ENCODE measurements at regions not wholly inside any gene's neighbourhood (a gene's known extent, or its start where the extent isn't known, plus 50 kb on each side); places are given as distances from the start of the nearest gene placed in this dataset.

GRCh38 chr11:113584371-113584770, 109.2 kb upstream of the DRD2 start:
- no peak overlapping the region for H3K9ac ChIP-seq (ENCODE audit: low read depth, low read length)
- H3K27ac ChIP-seq (ENCODE audit: low read depth, low read length) = no peak overlapping the region
- no peaks in the 10 kb centered on the region for H3K27me3 ChIP-seq (ENCODE audit: control insufficient read depth, insufficient read depth, low read length)
- H3K4me1 ChIP-seq (ENCODE audit: control insufficient read depth, insufficient read depth, low read length) = peaks cover 4% of the 10 kb centered on the region
- H3K9me3 ChIP-seq (ENCODE audit: control insufficient read depth, insufficient read depth, low read length) = no peaks in the 10 kb centered on the region
- H3K4me3 ChIP-seq (ENCODE audit: low read depth, low read length) = no peak overlapping the region
- no peaks in the 10 kb centered on the region for H3K36me3 ChIP-seq (ENCODE audit: control insufficient read depth, insufficient read depth, low read length)

DNA sequence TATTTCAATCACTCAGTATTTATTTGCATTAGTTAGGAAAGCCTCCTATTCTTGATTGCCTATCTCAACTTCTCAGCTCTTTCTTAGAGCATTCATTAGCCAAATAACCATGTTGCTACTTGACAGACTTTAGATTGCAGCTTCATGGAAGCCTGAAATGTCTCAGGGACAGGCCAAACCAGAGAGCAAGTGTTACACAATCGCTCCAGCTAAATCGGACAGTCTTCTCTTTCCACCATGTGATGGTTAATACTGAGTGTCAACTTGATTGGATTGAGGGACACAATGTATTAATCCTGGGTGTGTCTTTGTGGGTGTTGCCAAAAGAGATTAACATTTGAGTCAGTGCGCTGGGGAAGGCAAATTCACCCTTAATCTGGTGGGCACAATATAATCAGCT, 106.5 kb upstream of the DRD2 start:
- H3K27ac ChIP-seq (ENCODE audit: low read depth, low read length) = no peak overlapping the region
- H3K27me3 ChIP-seq (ENCODE audit: control insufficient read depth, insufficient read depth, low read length) = no peaks in the 10 kb centered on the region
- H3K9ac ChIP-seq (ENCODE audit: low read depth, low read length) = no peak overlapping the region
- H3K4me3 ChIP-seq (ENCODE audit: low read depth, low read length) = no peak overlapping the region
- no peaks in the 10 kb centered on the region for H3K9me3 ChIP-seq (ENCODE audit: control insufficient read depth, insufficient read depth, low read length)
- no peaks in the 10 kb centered on the region for H3K36me3 ChIP-seq (ENCODE audit: control insufficient read depth, insufficient read depth, low read length)
- peaks cover 26% of the 10 kb centered on the region for H3K4me1 ChIP-seq (ENCODE audit: control insufficient read depth, insufficient read depth, low read length)

DNA sequence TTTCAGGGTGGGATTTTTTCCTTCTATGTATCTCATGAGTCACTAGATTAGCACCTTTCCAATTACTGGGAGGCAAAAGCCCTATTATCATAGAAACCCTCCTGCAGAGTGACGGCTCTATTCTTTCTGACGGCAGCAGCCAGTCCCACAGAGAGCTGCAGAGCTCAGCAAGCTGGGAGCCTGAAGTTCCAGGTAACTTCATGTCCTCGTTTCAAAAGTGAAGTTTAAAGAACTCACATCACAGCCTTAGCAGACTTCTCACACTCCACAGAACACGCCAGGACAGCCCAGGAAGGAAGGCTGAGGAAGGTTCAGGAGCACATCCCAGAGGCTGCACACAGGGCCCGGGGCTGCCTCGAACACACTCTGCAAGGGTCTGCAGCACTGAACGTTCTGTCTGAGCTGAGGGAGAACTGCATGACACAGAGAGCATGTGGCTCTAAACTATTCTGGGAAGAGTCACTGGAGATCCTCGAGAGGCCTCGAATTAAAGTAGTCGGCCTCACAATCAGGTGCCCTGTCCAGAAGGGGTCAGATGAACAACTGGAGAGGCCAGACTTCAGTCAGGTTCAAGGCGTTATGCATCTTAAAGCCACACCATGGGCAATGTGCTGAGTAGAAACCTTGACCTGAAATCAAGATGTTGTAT, 104.2 kb upstream of the DRD2 start:
- Histone ChIP-seq H3K4me1 (ENCODE audit: control insufficient read depth, insufficient read depth, low read length) (peaks cover 26% of the 10 kb centered on the region), H3K27ac (ENCODE audit: low read depth, low read length) (peak overlapping the region; percentile 56), H3K36me3 (ENCODE audit: control insufficient read depth, insufficient read depth, low read length) (no peaks in the 10 kb centered on the region), H3K27me3 (ENCODE audit: control insufficient read depth, insufficient read depth, low read length) (no peaks in the 10 kb centered on the region), H3K4me3 (ENCODE audit: low read depth, low read length) (no peak overlapping the region), H3K9ac (ENCODE audit: low read depth, low read length) (no peak overlapping the region), H3K9me3 (ENCODE audit: control insufficient read depth, insufficient read depth, low read length) (no peaks in the 10 kb centered on the region)

DNA sequence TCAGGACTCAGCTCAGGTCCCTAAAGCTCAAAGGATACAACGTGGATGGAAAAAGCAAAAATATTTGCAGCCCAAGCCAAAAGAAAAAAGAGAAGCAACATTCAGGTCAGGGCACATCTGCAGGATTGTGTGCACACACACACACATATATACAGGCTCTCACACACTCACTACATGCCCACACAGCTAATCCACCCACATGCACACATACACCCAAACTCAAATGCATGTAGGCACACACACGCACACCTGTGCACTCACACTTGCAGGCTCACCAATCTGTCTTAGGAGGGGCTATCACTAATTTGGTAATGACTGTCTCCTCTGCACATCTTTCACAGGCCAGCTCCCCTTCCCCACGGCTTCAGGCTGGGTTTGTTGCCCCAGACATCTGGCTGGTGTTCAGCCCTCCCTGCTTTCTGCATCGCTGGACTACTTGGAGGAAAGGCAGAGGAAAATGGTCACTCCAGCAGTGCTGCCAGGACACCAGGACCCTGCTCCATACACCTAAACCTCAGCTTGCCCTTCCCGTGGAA, 103.6 kb upstream of the DRD2 start:
- Histone ChIP-seq H3K36me3 (ENCODE audit: control insufficient read depth, insufficient read depth, low read length) (no peaks in the 10 kb centered on the region), H3K27me3 (ENCODE audit: control insufficient read depth, insufficient read depth, low read length) (no peaks in the 10 kb centered on the region), H3K4me1 (ENCODE audit: control insufficient read depth, insufficient read depth, low read length) (peaks cover 26% of the 10 kb centered on the region), H3K27ac (ENCODE audit: low read depth, low read length) (peak overlapping the region; percentile 56), H3K4me3 (ENCODE audit: low read depth, low read length) (no peak overlapping the region), H3K9me3 (ENCODE audit: control insufficient read depth, insufficient read depth, low read length) (no peaks in the 10 kb centered on the region), H3K9ac (ENCODE audit: low read depth, low read length) (no peak overlapping the region)

- Histone ChIP-seq H3K9ac (ENCODE audit: low read depth, low read length) (no peak overlapping the region), H3K27ac (ENCODE audit: low read depth, low read length) (no peak overlapping the region), H3K4me1 (ENCODE audit: control insufficient read depth, insufficient read depth, low read length) (peaks cover 26% of the 10 kb centered on the region), H3K4me3 (ENCODE audit: low read depth, low read length) (no peak overlapping the region), H3K9me3 (ENCODE audit: control insufficient read depth, insufficient read depth, low read length) (no peaks in the 10 kb centered on the region), H3K27me3 (ENCODE audit: control insufficient read depth, insufficient read depth, low read length) (no peaks in the 10 kb centered on the region), H3K36me3 (ENCODE audit: control insufficient read depth, insufficient read depth, low read length) (no peaks in the 10 kb centered on the region)
Observed at GRCh38 chr11:113578033-113578380, 102.8 kb upstream of the DRD2 start.

GRCh38 chr11:113577356-113578032, 102.3 kb upstream of the DRD2 start:
- no peak overlapping the region for H3K4me3 ChIP-seq (ENCODE audit: low read depth, low read length)
- H3K36me3 ChIP-seq (ENCODE audit: control insufficient read depth, insufficient read depth, low read length) = no peaks in the 10 kb centered on the region
- H3K9me3 ChIP-seq (ENCODE audit: control insufficient read depth, insufficient read depth, low read length) = no peaks in the 10 kb centered on the region
- no peaks in the 10 kb centered on the region for H3K27me3 ChIP-seq (ENCODE audit: control insufficient read depth, insufficient read depth, low read length)
- no peak overlapping the region for H3K27ac ChIP-seq (ENCODE audit: low read depth, low read length)
- peaks cover 26% of the 10 kb centered on the region for H3K4me1 ChIP-seq (ENCODE audit: control insufficient read depth, insufficient read depth, low read length)
- H3K9ac ChIP-seq (ENCODE audit: low read depth, low read length) = no peak overlapping the region

DNA sequence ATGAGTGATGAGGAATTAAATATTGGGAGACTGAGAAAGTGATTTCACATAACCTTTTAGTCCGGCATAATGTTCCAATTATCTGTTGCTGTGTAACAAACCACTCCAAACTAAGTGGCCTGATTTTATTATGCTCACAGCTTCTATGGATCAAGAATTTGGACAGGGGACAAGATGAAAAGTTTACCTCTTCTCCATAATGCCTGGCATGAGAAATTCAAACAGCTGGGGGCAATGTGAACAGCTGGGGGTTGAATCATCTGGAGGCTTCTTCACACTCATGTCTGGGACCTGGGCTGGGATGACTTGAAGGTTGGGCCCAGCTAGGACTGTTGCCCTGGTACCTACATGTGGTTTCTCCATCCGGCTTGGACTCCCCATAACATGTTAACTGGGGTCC, 99.4 kb upstream of the DRD2 start:
- Histone ChIP-seq H3K4me3 (ENCODE audit: low read depth, low read length) (no peak overlapping the region), H3K9ac (ENCODE audit: low read depth, low read length) (no peak overlapping the region), H3K27ac (ENCODE audit: low read depth, low read length) (no peak overlapping the region), H3K27me3 (ENCODE audit: control insufficient read depth, insufficient read depth, low read length) (no peaks in the 10 kb centered on the region), H3K9me3 (ENCODE audit: control insufficient read depth, insufficient read depth, low read length) (no peaks in the 10 kb centered on the region), H3K36me3 (ENCODE audit: control insufficient read depth, insufficient read depth, low read length) (no peaks in the 10 kb centered on the region), H3K4me1 (ENCODE audit: control insufficient read depth, insufficient read depth, low read length) (peaks cover 29% of the 10 kb centered on the region)

DNA sequence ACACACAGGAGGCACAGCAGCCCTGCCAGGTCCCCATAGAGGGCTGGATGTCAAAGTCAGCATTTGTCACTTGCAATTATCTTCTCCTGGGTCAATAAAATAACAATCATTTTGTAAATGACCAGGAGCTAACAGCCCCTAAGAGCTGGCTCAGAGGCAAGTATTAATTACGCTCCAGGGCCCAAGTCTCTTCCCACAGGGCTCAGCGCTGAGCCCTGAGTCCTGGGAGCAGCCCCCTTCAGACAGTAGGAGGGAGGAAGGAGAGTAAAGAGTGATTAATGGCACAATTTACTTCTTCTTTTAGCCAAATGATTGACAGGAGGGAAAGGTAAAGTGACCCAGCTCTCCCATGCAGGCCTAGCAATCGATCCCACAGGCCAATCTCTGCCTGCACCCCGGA, 99.0 kb upstream of the DRD2 start:
- Histone ChIP-seq H3K4me3 (ENCODE audit: low read depth, low read length) (no peak overlapping the region), H3K27me3 (ENCODE audit: control insufficient read depth, insufficient read depth, low read length) (no peaks in the 10 kb centered on the region), H3K4me1 (ENCODE audit: control insufficient read depth, insufficient read depth, low read length) (peaks cover 25% of the 10 kb centered on the region), H3K9ac (ENCODE audit: low read depth, low read length) (no peak overlapping the region), H3K27ac (ENCODE audit: low read depth, low read length) (no peak overlapping the region), H3K36me3 (ENCODE audit: control insufficient read depth, insufficient read depth, low read length) (no peaks in the 10 kb centered on the region), H3K9me3 (ENCODE audit: control insufficient read depth, insufficient read depth, low read length) (no peaks in the 10 kb centered on the region)

DNA sequence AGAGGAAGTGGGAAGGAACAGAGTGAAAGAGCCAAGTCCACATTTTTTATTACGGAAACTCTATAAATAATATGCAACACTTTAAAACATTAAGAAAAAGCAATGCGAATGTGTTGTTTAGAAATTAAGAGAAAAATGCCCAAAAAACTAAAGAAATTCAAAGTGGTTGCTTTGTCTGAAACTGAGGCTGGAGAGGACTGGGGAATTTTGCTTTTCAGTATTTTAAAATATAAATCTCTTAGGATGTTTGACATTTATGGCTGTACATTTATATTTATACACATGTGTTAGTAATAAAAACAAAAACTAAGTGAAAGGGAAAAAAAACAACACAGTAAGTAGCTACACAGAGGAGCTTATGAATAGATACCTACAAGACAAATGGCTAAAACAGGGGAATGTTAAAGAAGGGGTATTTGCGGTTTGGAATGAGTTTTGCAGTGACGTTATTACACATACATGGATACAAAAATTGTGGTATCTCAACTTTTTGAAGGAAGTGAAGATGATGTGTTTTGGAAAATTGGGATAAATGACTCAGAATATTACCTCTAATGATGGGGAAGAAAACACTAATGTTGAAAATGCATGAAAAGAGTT, 97.0 kb upstream of the DRD2 start:
- Histone ChIP-seq H3K27ac (ENCODE audit: low read depth, low read length) (no peak overlapping the region), H3K27me3 (ENCODE audit: control insufficient read depth, insufficient read depth, low read length) (no peaks in the 10 kb centered on the region), H3K4me3 (ENCODE audit: low read depth, low read length) (no peak overlapping the region), H3K9ac (ENCODE audit: low read depth, low read length) (no peak overlapping the region), H3K4me1 (ENCODE audit: control insufficient read depth, insufficient read depth, low read length) (peaks cover 18% of the 10 kb centered on the region), H3K36me3 (ENCODE audit: control insufficient read depth, insufficient read depth, low read length) (no peaks in the 10 kb centered on the region), H3K9me3 (ENCODE audit: control insufficient read depth, insufficient read depth, low read length) (no peaks in the 10 kb centered on the region)

- no peaks in the 10 kb centered on the region for H3K9me3 ChIP-seq (ENCODE audit: control insufficient read depth, insufficient read depth, low read length)
- peaks cover 17% of the 10 kb centered on the region for H3K4me1 ChIP-seq (ENCODE audit: control insufficient read depth, insufficient read depth, low read length)
- no peaks in the 10 kb centered on the region for H3K27me3 ChIP-seq (ENCODE audit: control insufficient read depth, insufficient read depth, low read length)
- H3K9ac ChIP-seq (ENCODE audit: low read depth, low read length) = no peak overlapping the region
- H3K4me3 ChIP-seq (ENCODE audit: low read depth, low read length) = no peak overlapping the region
- H3K36me3 ChIP-seq (ENCODE audit: control insufficient read depth, insufficient read depth, low read length) = no peaks in the 10 kb centered on the region
- H3K27ac ChIP-seq (ENCODE audit: low read depth, low read length) = no peak overlapping the region
Observed at GRCh38 chr11:113571531-113571930, 96.3 kb upstream of the DRD2 start.

- H3K27ac ChIP-seq (ENCODE audit: low read depth, low read length) = no peak overlapping the region
- no peaks in the 10 kb centered on the region for H3K9me3 ChIP-seq (ENCODE audit: control insufficient read depth, insufficient read depth, low read length)
- H3K9ac ChIP-seq (ENCODE audit: low read depth, low read length) = no peak overlapping the region
- H3K27me3 ChIP-seq (ENCODE audit: control insufficient read depth, insufficient read depth, low read length) = no peaks in the 10 kb centered on the region
- no peak overlapping the region for H3K4me3 ChIP-seq (ENCODE audit: low read depth, low read length)
- peaks cover 17% of the 10 kb centered on the region for H3K4me1 ChIP-seq (ENCODE audit: control insufficient read depth, insufficient read depth, low read length)
- H3K36me3 ChIP-seq (ENCODE audit: control insufficient read depth, insufficient read depth, low read length) = no peaks in the 10 kb centered on the region
Observed at GRCh38 chr11:113570906-113571305, 95.7 kb upstream of the DRD2 start.
